Panc1 (cell line): ENCODE measurements at regions not wholly inside any gene's neighbourhood (a gene's known extent, or its start where the extent isn't known, plus 50 kb on each side); places are given as distances from the start of the nearest gene placed in this dataset.

Experiments used
- ATAC-seq: fragments of 200-7000 bp; cut with Tn5 transposase; 2 replicates; pipeline ENCODE4 v1.9.1; 2020; ENCODE audit warnings: mild to moderate bottlenecking, moderate library complexity
- BruUV-seq: library from RNA; stranded (reverse); fragments of 400-500 nt; replicated peaks from 2 replicates; lab custom pipeline; 2021; lab: Mats Ljungman, UMichigan
- CTCF ChIA-PET: fragments of 300-600 bp; sonication (Branson Sonifier 250); formaldehyde crosslinking; loops from one replicate; lab custom pipeline; 2022; ENCODE audit warnings: antibody characterized with exemption; lab: Charles Lee
- POLR2A ChIA-PET: fragments of 300-600 bp; sonication (Branson Sonifier 250); formaldehyde crosslinking; loops from one replicate; lab custom pipeline; 2022; ENCODE audit warnings: antibody characterized with exemption; lab: Charles Lee
- DNase-seq: peaks from one replicate; pipeline ENCODE4 v3.0.0-alpha.2; 2010; ENCODE audit warnings: low read depth, low spot score
- H3K27ac ChIP-seq: 2 replicates; pipeline ENCODE4 v1.5.1; 2011; ENCODE audit warnings: mild to moderate bottlenecking, low read length, inconsistent platforms
- H3K27me3 ChIP-seq: fragments of 200-500 bp; sonication (Bioruptor generic); 2 replicates; pipeline ENCODE4 v1.6.0; 2014; ENCODE audit warnings: low read length, inconsistent platforms; ENCODE audit not compliant: control insufficient read depth, insufficient read depth
- H3K36me3 ChIP-seq: fragments of 200-500 bp; sonication (Bioruptor generic); 2 replicates; pipeline ENCODE4 v1.5.1; 2014; ENCODE audit warnings: inconsistent platforms, mild to moderate bottlenecking, low read length, moderate library complexity; ENCODE audit not compliant: control insufficient read depth, insufficient read depth
- H3K4me1 ChIP-seq: 2 replicates; pipeline ENCODE4 v1.5.1; 2011; ENCODE audit warnings: inconsistent platforms, mild to moderate bottlenecking, low read length, moderate library complexity; ENCODE audit not compliant: control insufficient read depth, insufficient read depth
- H3K4me3 ChIP-seq, 2 experiments: 2 replicates each; pipeline ENCODE4 v1.5.1; 2011 to 2012; ENCODE audit warnings: low read depth in 2 of 2, low read length in 2 of 2, mild to moderate bottlenecking in 2 of 2, inconsistent platforms in 1 of 2, moderate library complexity in 1 of 2
- H3K9me3 ChIP-seq: fragments of 200-500 bp; sonication (Bioruptor generic); 2 replicates; pipeline ENCODE4 v1.5.1; 2014; ENCODE audit warnings: low read depth, mild to moderate bottlenecking, inconsistent platforms, low read length, moderate library complexity; ENCODE audit not compliant: control insufficient read depth, insufficient read depth
- POLR2AphosphoS5 ChIP-seq: IDR thresholded peaks from 2 replicates; pipeline ENCODE4 v1.6.1; 2012; ENCODE audit warnings: mild to moderate bottlenecking, low read depth, low read length, moderate library complexity
- REST ChIP-seq, 2 experiments: IDR thresholded peaks; 2 replicates each; pipeline ENCODE4 v1.6.1; 2011 to 2012; ENCODE audit warnings: low read depth in 2 of 2, control low read depth in 1 of 2, low read length in 1 of 2, mild to moderate bottlenecking in 1 of 2, moderate library complexity in 1 of 2; ENCODE audit not compliant: insufficient read depth in 1 of 2
- SIN3A ChIP-seq: IDR thresholded peaks from 2 replicates; pipeline ENCODE4 v1.6.1; 2012; ENCODE audit warnings: low read depth, mild to moderate bottlenecking, low read length, moderate library complexity, borderline replicate concordance; ENCODE audit not compliant: insufficient read depth
- TCF7L2 ChIP-seq: IDR thresholded peaks from 2 replicates; pipeline ENCODE4 v1.6.1; 2011; ENCODE audit warnings: mild to moderate bottlenecking, low read depth, low read length, inconsistent platforms
- in situ Hi-C: cut with HindIII; loops from 2 replicates; pipeline ENCODE4 v1.10.0; 2016; ENCODE audit warnings: low sequenced_read_pairs, low pct_unique_long_range_greater_than_20kb
- intact Hi-C: fragments of 100-400 bp; cut with micrococcal nuclease; formaldehyde crosslinking; loops from one replicate; pipeline ENCODE4 v1.10.0; 2022; ENCODE audit not compliant: unreplicated experiment
- TF ChIP-seq, protein P1 (sequence below): fragments of 450-650 bp; IDR thresholded peaks from 2 replicates; pipeline ENCODE4 v1.5.1; 2017; ENCODE audit warnings: mild to moderate bottlenecking

- no peaks in the 10 kb centered on the region for H3K9me3 ChIP-seq
- no peak for TF ChIP-seq REST (IDR thresholded peaks at IDR 0.05; ENCODE audit: insufficient read depth in 1 of 2, low read depth in 2 of 2, low read length in 1 of 2)
- no peaks in the 10 kb centered on the region for H3K36me3 ChIP-seq
- no peak overlapping the region for H3K27ac ChIP-seq
- no TSS peak for BruUV-seq
- no peaks in the 10 kb centered on the region for H3K4me1 ChIP-seq
- ATAC-seq, result no peak
- ChIA-PET CTCF (no interaction called here), POLR2A (no interaction called here)
- no peak overlapping the region for H3K4me3 ChIP-seq
- intact Hi-C loops (no loop called here), in situ Hi-C loops (no loop called here)
- DNase-seq, result no peak
- no peaks in the 10 kb centered on the region for H3K27me3 ChIP-seq
Measured at GRCh38 chr5:63877961-63878360, 84.3 kb downstream of the HTR1A start.

DNA sequence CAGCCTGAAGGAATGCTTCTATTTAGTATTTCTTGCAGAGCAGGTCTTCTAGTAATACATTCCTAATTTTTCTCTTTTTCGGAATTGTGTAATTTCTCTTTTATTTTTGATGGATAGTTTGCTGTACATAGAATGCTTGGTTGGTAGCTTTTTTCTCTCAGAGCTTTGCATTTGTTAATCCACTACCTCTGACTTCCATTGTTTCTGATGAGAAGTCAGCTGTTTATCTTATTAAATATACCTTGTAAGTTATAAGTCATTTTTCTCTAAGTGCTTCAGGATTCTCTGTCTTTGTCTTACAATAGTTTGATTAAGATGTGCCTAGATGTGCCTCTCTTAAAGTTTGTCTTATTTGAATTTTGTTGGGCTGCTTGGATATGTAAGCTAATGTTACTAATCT lies 101.9 kb downstream of the HTR1A start:
- Histone ChIP-seq H3K4me1 (no peaks in the 10 kb centered on the region), H3K27me3 (no peaks in the 10 kb centered on the region), H3K4me3 (no peak overlapping the region), H3K27ac (no peak overlapping the region), H3K36me3 (no peaks in the 10 kb centered on the region), H3K9me3 (peaks cover 5% of the 10 kb centered on the region; the same call in 1 of the 2 replicates)
- in situ Hi-C loops, result no loop called here
- ATAC-seq, result no peak
- intact Hi-C loops, result no loop called here
- CTCF ChIA-PET, result no interaction called here
- POLR2A ChIA-PET, result no interaction called here
- TF ChIP-seq, protein P1, sequence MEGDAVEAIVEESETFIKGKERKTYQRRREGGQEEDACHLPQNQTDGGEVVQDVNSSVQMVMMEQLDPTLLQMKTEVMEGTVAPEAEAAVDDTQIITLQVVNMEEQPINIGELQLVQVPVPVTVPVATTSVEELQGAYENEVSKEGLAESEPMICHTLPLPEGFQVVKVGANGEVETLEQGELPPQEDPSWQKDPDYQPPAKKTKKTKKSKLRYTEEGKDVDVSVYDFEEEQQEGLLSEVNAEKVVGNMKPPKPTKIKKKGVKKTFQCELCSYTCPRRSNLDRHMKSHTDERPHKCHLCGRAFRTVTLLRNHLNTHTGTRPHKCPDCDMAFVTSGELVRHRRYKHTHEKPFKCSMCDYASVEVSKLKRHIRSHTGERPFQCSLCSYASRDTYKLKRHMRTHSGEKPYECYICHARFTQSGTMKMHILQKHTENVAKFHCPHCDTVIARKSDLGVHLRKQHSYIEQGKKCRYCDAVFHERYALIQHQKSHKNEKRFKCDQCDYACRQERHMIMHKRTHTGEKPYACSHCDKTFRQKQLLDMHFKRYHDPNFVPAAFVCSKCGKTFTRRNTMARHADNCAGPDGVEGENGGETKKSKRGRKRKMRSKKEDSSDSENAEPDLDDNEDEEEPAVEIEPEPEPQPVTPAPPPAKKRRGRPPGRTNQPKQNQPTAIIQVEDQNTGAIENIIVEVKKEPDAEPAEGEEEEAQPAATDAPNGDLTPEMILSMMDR, result no peak
- TF ChIP-seq SIN3A (no peak), POLR2AphosphoS5 (no peak), TCF7L2 (no peak), REST (IDR thresholded peaks at IDR 0.05; ENCODE audit: insufficient read depth in 1 of 2, low read depth in 2 of 2, low read length in 1 of 2) (no peak)
- no peak for DNase-seq
- no TSS peak for BruUV-seq
